ENCODE measurements at regions not wholly inside any gene's neighbourhood (a gene's known extent, or its start where the extent isn't known, plus 50 kb on each side); places are given as distances from the start of the nearest gene placed in this dataset.

GRCh38 chr2:158006961-158007719 is 94.5 kb upstream of the UPP2 start:
- peak; percentile 29 to 37 for DNase-seq

- DNase-seq: no peak
Measured at GRCh38 chr2:158004126-158004764, 97.4 kb upstream of the UPP2 start.

GRCh38 chr2:158002079-158002478 is 99.6 kb upstream of the UPP2 start:
- DNase-seq: no peak

DNA sequence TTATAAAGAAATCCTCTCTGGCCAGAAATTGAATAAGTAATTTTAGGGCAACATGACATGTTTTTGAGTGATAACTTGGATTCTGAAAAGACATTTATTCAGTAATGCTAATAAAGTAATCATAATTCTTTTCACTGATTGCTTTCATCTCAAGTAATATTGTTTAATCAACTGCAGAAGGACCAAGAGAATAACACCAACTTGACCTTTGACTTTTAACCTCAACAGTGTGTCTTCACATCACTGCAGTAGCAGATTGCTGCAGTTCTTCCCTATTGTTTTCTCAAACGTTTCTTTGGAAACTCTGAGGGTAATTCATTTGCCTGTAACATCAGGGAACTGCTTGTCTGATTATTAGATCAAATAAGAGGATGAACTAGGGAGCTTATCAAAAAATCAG is 104.9 kb upstream of the UPP2 start:
- no peak for DNase-seq

GRCh38 chr2:157995117-157995516 is 106.6 kb upstream of the UPP2 start:
- DNase-seq: no peak

DNA sequence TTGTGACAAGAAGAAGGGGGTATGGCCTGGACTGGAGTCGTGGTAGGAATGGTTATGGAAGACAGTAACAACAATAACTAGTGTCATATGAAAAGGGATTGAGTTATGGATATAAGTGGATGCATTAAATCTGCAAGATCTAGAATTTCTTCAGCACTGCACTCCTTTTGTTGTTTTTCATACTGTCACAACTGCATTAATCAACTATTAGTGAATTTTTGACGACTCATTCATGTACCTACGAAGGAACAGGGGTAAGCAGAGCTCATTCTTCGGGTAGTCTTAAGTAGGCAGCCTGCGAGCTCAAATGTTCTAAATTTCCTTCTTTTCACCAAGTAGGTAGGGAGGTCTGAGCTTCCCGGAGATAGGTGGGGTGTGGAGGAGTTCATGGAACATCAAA is 109.7 kb upstream of the UPP2 start:
- no peak for DNase-seq

DNA sequence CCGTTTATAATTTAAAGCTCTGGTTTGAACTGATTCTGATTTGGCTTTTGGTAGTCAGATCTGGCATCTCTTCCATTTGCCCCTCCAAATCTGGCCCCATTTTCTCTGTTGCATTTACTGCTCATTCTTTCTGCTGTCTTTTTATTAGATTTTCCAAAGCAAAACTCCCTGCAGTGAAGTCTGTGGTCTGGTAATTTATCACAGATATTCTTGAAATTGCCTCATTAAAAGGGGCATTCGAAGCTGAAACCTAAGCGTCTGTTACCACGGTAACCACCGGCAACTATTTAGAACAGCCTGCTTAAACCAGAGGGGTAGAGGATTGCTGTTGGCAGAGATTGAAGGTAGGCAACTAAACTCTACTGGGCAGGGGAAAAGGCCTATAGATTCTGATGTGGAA is 111.5 kb upstream of the UPP2 start:
- no peak for DNase-seq

GRCh38 chr2:157989227-157989626 is 112.4 kb upstream of the UPP2 start:
- no peak for DNase-seq

GRCh38 chr2:157986761-157987160 is 110.6 kb upstream of the ACVR1 start:
- DNase-seq: no peak

- DNase-seq: no peak
Measured at GRCh38 chr2:157984866-157985265, 108.7 kb upstream of the ACVR1 start.

DNA sequence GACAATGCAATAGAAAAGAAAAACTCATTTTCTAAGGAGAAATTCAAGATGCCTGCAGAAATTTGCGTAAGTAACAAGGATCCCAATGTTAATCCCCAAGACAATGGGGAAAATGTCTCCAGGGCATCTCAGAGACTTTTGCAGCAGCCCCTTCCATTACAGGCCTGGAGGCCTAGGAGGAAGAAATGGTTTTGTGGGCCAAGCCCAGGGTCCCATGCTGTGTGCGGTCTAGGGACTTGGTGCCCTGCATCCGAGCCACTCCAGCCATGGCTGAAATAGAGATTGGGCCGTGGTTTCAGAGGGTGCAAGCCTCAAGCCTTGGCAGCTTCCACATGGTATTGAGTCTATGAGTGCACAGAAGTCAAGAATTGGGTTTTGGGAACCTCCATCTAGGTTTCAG is 103.9 kb upstream of the ACVR1 start:
- no peak for DNase-seq

- DNase-seq: no peak
Measured at GRCh38 chr2:157971702-157972101, 95.6 kb upstream of the ACVR1 start.

- no peak for DNase-seq
Measured at GRCh38 chr2:157967856-157968255, 91.7 kb upstream of the ACVR1 start.

DNA sequence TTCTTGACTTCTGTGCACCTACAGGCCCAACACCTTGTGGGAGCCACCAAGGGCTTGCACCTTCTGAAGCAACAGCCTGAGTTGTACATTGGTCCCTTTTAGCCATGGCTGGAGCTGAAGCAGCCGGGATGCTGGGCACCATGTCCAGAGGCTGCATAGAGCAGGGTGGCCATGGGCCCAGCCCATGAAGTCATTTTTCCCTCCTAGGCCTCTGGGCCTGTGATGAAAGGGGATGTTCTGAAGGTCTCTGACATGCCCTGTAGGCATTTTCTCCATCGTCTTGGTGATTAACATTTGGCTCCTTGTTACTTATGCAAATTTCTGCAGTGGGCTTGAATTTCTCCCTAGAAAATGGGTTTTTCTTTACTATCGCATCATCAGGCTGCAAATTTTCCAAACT is 83.1 kb upstream of the ACVR1 start:
- DNase-seq: no peak

DNA sequence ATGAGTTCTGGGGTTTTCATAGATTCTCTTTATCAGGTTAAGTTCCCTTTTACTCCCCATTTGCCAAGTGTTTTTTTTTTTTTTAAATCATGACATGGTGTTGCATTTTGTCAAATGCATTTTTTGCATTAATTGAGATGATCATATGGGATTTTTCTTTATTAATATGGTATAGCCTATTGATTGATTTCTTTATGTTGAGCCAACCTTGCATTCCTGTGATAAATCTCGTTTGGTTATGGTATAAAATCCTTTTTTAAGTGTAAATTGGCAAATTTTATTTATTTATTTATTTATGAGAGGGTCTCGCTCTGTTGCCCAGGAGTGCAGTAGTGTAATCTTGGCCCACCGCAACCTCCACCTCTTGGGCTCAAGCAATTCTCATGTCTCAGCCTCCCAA is 81.5 kb upstream of the ACVR1 start:
- no peak for DNase-seq

GRCh38 chr2:157952558-157952957 is 76.4 kb upstream of the ACVR1 start:
- DNase-seq: no peak

- DNase-seq: no peak
Measured at GRCh38 chr2:157948856-157949255, 72.7 kb upstream of the ACVR1 start.

DNA sequence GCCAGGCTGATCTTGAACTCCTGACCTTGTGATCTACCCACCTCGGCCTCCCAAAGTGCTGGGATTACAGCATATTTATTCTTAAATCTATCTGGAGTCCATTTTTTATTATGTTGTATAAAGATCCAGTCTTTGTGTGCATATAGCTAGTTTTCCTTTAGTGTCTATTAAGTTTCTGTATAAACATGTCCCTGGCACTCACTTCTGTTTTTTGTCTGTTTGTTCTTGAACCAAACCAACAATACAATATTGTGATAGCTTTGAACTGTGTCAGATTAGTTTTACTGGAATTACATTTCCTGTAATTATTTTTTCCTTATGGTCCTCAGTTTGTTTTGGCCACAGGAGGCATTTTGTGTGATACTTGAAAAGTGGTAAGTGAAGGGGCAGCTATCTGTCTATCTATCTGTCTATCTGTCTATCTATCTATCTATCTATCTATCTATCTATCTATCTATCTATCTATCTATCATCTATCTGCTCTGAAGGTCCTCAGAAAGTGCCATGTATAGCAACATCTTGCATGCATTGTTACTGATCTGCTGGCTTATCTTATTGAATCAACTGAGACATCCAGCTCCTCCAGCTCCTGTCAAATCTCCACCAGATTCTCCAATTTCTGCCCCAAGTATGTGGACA is 70.9 kb upstream of the ACVR1 start:
- DNase-seq: no peak

DNA sequence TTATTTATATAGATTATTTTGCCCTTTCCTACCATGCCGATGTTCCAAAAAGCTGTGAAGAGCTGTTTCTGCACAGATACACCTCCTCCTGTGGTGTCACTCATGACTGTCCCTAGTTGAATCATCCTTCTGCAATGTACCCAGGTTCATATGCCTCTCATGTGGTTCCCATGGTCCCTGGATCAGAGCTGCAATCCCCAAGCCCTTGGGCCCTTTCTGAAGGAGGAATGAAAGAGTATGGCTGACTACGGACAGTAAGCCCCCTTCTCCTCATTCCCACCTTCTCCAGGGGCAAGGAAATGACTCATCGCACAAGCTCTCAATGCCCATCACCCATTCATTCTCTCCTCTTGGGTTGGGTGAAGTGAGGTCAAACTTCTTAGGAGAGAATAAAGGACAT is 63.9 kb upstream of the ACVR1 start:
- no peak for DNase-seq

GRCh38 chr2:157938556-157938955 is 62.4 kb upstream of the ACVR1 start:
- DNase-seq: no peak

DNA sequence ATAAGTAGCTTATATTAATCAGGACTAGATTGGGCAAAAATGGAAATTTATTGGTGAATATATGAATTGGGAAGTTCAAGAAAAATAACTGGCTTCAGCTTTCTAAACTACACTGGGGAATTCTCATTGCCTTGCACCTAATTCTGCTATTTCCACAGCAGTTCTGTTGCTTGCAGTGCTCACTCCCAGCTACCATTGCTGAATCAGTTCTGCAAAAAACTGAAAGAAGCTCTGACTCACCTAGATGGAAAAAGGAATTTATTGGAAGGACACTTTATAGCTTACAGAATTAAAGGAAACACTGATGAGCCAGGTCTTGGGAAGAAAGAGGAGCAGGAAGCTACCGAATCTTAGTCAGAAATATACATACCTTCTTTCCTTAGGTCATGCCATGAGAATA is 60.3 kb upstream of the ACVR1 start:
- peak; percentile 66 to 91 for DNase-seq

GRCh38 chr2:157935378-157935906 is 59.3 kb upstream of the ACVR1 start:
- DNase-seq: no peak

DNA sequence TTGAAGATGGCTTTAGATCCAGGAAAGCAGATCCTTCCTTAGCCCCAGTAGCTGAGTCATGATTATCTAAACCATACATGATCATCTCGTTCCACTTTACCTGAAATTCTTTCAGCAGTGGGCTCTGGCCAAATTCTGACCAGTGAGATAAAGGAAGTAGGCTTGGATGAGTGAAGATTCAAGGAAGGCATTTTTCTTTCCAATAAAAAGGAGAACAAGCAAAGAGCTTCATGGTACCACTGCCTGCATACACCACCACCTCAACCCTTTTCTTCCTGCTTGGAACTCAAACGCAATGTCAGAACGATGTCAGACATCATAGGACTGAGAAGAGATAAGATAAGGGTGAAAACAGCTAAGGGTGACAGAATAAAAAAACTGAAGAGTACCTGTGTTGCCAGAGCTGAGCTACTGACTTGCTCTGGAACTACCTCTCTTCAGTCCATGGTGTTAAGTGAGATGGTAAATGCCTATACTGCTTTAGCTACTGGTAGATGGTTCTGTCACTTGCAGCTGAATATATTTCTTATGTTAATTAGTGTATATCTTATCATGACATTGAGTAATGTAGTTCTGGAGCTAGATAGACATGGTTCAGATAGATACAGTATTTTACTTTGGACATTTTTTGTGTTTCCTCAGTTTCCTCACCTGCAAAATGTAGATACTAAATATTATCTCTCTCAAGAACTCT is 58.7 kb upstream of the ACVR1 start:
- no peak for DNase-seq
